ENCODE measurements at regions not wholly inside any gene's neighbourhood (a gene's known extent, or its start where the extent isn't known, plus 50 kb on each side); places are given as distances from the start of the nearest gene placed in this dataset.

DNA sequence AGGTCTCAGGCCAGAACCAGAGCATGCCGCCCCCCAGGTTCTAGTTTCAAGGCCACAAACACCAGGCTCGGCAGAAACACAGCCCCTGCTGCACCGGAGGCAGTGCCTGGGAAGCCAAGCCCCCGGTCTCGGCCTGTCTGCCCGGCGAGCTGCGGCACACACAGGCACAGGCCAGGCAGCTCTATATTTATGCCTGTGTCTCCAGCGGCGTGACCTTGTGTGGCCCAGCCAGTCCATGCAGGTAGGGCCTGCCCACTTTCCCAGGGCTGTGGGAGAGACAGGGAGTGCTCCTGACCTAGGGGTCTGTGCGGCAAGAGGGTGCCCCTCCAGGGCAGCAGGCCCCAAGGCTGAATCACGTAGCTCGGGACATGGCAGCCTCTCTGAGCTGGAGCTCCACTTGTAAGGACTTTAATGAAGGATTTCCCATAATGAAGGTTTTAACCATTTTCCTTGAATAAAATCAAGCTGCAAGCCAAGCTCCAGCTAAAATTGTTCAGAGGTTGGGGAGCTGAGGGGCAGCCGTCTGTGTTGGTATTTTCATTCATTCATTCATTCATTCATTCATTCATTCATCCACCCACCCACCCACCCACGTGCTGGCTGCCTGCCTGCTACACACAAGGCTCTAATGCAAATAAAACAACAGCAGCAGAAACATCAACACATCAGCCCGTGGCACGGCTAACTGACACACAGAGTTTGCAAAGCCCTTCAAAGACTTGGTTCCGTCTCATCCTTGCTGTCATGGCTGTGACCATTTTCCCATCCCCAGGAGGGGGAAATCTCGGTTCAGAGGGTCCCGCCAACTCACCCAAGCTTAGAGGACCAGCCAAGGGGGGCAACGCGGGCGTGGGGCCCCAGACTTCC lies 92.0 kb downstream of the RFLNA start:
- TF ChIP-seq SIN3A (IDR thresholded peaks at IDR 0.05; ENCODE audit: borderline replicate concordance, insufficient read depth, low read depth, low read length): no peak
- no peak for TF ChIP-seq CTCF (IDR thresholded peaks at IDR 0.05)
- TF ChIP-seq POLR2AphosphoS5 (IDR thresholded peaks at IDR 0.05; ENCODE audit: low read depth, low read length): 0 out of 2 replicates have a peak, but pooled peaks have one; percentile 1
- TF ChIP-seq TCF7L2 (IDR thresholded peaks at IDR 0.05; ENCODE audit: low read depth, low read length): no peak

All from Panc1 (cell line).